Calu3 (cell line): ENCODE measurements at regions not wholly inside any gene's neighbourhood (a gene's known extent, or its start where the extent isn't known, plus 50 kb on each side); places are given as distances from the start of the nearest gene placed in this dataset.

Experiments
- BruUV-seq: library from RNA; stranded (reverse); fragments of 400-500 nt; replicated peaks from 2 replicates; lab custom pipeline; 2021; lab: Mats Ljungman, UMichigan
- CTCF ChIA-PET: fragments of 300-600 bp; sonication (Branson Sonifier 250); formaldehyde crosslinking; loops from one replicate; lab custom pipeline; 2022; ENCODE audit warnings: antibody characterized with exemption; lab: Charles Lee
- DNase-seq: peaks from one replicate; pipeline ENCODE4 v3.0.0; 2022
- H3K27ac Mint-ChIP-seq: one replicate; pipeline ENCODE4 v1.8.0; 2022; ENCODE audit warnings: mixed read lengths; ENCODE audit not compliant: unreplicated experiment
- H3K27me3 Mint-ChIP-seq: one replicate; pipeline ENCODE4 v1.8.0; 2022; ENCODE audit warnings: mixed read lengths; ENCODE audit not compliant: unreplicated experiment
- H3K36me3 Mint-ChIP-seq: one replicate; pipeline ENCODE4 v1.8.0; 2022; ENCODE audit warnings: mild to moderate bottlenecking, moderate library complexity, mixed read lengths; ENCODE audit not compliant: insufficient read depth, unreplicated experiment
- H3K4me1 Mint-ChIP-seq: one replicate; pipeline ENCODE4 v1.8.0; 2022; ENCODE audit warnings: mild to moderate bottlenecking, low read depth, mixed read lengths; ENCODE audit not compliant: unreplicated experiment
- H3K4me3 Mint-ChIP-seq: one replicate; pipeline ENCODE4 v1.8.0; 2022; ENCODE audit warnings: mild to moderate bottlenecking, low read depth, moderate library complexity, mixed read lengths; ENCODE audit not compliant: unreplicated experiment
- H3K9me3 Mint-ChIP-seq: one replicate; pipeline ENCODE4 v1.8.0; 2022; ENCODE audit warnings: low read depth, mixed read lengths; ENCODE audit not compliant: unreplicated experiment
- CTCF ChIP-seq: fragments of 200-600 bp; IDR thresholded peaks from one replicate; pipeline ENCODE4 v1.8.0; 2022; ENCODE audit warnings: antibody characterized with exemption; ENCODE audit not compliant: unreplicated experiment
- intact Hi-C: fragments of 100-400 bp; cut with micrococcal nuclease; formaldehyde crosslinking; loops from one replicate; pipeline ENCODE4 v1.10.0; 2022; ENCODE audit not compliant: unreplicated experiment

GRCh38 chr12:116381744-116382685, 104.5 kb upstream of the MED13L start:
- H3K4me1 Mint-ChIP-seq: peaks cover 13% of the 10 kb centered on the region

GRCh38 chr12:116382686-116383530, 105.4 kb upstream of the MED13L start:
- Mint-ChIP-seq H3K27ac (no peak overlapping the region), H3K4me1 (peaks cover 13% of the 10 kb centered on the region), H3K27me3 (peaks cover 45% of the 10 kb centered on the region), H3K36me3 (no peaks in the 10 kb centered on the region), H3K4me3 (no peak overlapping the region), H3K9me3 (no peaks in the 10 kb centered on the region)
- TF ChIP-seq CTCF: no peak
- DNase-seq: no peak
- intact Hi-C loops: no loop called here
- BruUV-seq: no TSS peak
- CTCF ChIA-PET: no interaction called here

More at GRCh38 chr12:116381744-116382685, 104.5 kb upstream of the MED13L start:
- CTCF ChIA-PET: no interaction called here
- intact Hi-C loops: no loop called here
- no peak for DNase-seq
- BruUV-seq: no TSS peak
- TF ChIP-seq CTCF: no peak
- Mint-ChIP-seq H3K4me3 (no peak overlapping the region), H3K27ac (no peak overlapping the region), H3K9me3 (no peaks in the 10 kb centered on the region), H3K36me3 (no peaks in the 10 kb centered on the region), H3K27me3 (peaks cover 40% of the 10 kb centered on the region)

GRCh38 chr12:116384175-116384574, 106.7 kb upstream of the MED13L start:
- Mint-ChIP-seq H3K27me3 (peaks cover 57% of the 10 kb centered on the region), H3K9me3 (no peaks in the 10 kb centered on the region), H3K36me3 (no peaks in the 10 kb centered on the region), H3K4me1 (peaks cover 15% of the 10 kb centered on the region), H3K4me3 (no peak overlapping the region), H3K27ac (no peak overlapping the region)
- CTCF ChIA-PET: interaction anchor here (0.6 kb wide), 1 partner anchor 15 kb away, joined by 5 read pairs; no protein-coding TSS in a partner anchor
- no peak for TF ChIP-seq CTCF
- intact Hi-C loops: no loop called here
- no peak for DNase-seq
- BruUV-seq: no TSS peak

GRCh38 chr12:116384691-116385485, 107.4 kb upstream of the MED13L start:
- no TSS peak for BruUV-seq
- H3K27ac Mint-ChIP-seq: no peak overlapping the region
- CTCF ChIA-PET: interaction anchor here (0.6 to 0.7 kb wide), 5 partner anchors 16 to 540 kb away, joined by 3 to 6 read pairs (median 4); no protein-coding TSS in a partner anchor
- intact Hi-C loops: no loop called here
- H3K4me3 Mint-ChIP-seq: no peak overlapping the region
- no peak for DNase-seq
- no peaks in the 10 kb centered on the region for H3K9me3 Mint-ChIP-seq
- H3K4me1 Mint-ChIP-seq: peaks cover 22% of the 10 kb centered on the region
- no peaks in the 10 kb centered on the region for H3K36me3 Mint-ChIP-seq
- peaks cover 57% of the 10 kb centered on the region for H3K27me3 Mint-ChIP-seq
- no peak for TF ChIP-seq CTCF
